Astrocyte of the hippocampus (primary cell): ENCODE measurements at regions not wholly inside any gene's neighbourhood (a gene's known extent, or its start where the extent isn't known, plus 50 kb on each side); places are given as distances from the start of the nearest gene placed in this dataset.
"Not testable (repeated sequence)": the region's sequence is repeated elsewhere in the genome, so short reads cannot be mapped to it uniquely, and the experiment has no call there.

Experiments used
- DNase-seq: peaks from one replicate; pipeline ENCODE4 v3.0.0; 2011; ENCODE audit warnings: low read depth, low spot score

- DNase-seq, result no peak
These were observed 350.9 kb downstream of the OLFM4 start for GRCh38 chr13:53379485-53379884.

GRCh38 chr13:53382008-53382407, 353.4 kb downstream of the OLFM4 start:
- DNase-seq, result no peak

GRCh38 chr13:53398051-53398450, 369.4 kb downstream of the OLFM4 start:
- DNase-seq, result no peak

- DNase-seq, result no peak
These were observed 377.0 kb downstream of the OLFM4 start for GRCh38 chr13:53405616-53406015.

- DNase-seq, result no peak
These were observed 379.7 kb downstream of the OLFM4 start for GRCh38 chr13:53408306-53408705.

- no peak for DNase-seq
These were observed 380.4 kb downstream of the OLFM4 start for GRCh38 chr13:53408847-53409568.

GRCh38 chr13:53411463-53411862, 382.9 kb downstream of the OLFM4 start:
- no peak for DNase-seq

GRCh38 chr13:53415135-53415534, 386.5 kb downstream of the OLFM4 start:
- no peak for DNase-seq

GRCh38 chr13:53417601-53418000, 389.0 kb downstream of the OLFM4 start:
- no peak for DNase-seq

GRCh38 chr13:53422415-53422814, 393.8 kb downstream of the OLFM4 start:
- DNase-seq, result no peak

GRCh38 chr13:53436396-53436795, 407.8 kb downstream of the OLFM4 start:
- DNase-seq, result no peak

GRCh38 chr13:53439439-53440225, 411.0 kb downstream of the OLFM4 start:
- DNase-seq, result no peak

GRCh38 chr13:53442979-53443378, 414.4 kb downstream of the OLFM4 start:
- DNase-seq, result no peak

- DNase-seq, result peak; percentile 2
These were observed 417.1 kb downstream of the OLFM4 start for GRCh38 chr13:53445686-53446085.

- no peak for DNase-seq
These were observed 418.8 kb downstream of the OLFM4 start for GRCh38 chr13:53447456-53447855.

GRCh38 chr13:53447863-53448262, 419.2 kb downstream of the OLFM4 start:
- no peak for DNase-seq

- not testable (repeated sequence) for DNase-seq
These were observed 423.7 kb downstream of the OLFM4 start for GRCh38 chr13:53452263-53452808.

GRCh38 chr13:53460796-53461195, 432.2 kb downstream of the OLFM4 start:
- DNase-seq, result no peak

GRCh38 chr13:53463106-53463505, 434.5 kb downstream of the OLFM4 start:
- no peak for DNase-seq

- no peak for DNase-seq
These were observed 438.0 kb downstream of the OLFM4 start for GRCh38 chr13:53466576-53466975.

- DNase-seq, result no peak
These were observed 444.8 kb downstream of the OLFM4 start for GRCh38 chr13:53473397-53473796.

GRCh38 chr13:53474878-53475277, 446.3 kb downstream of the OLFM4 start:
- DNase-seq, result no peak

GRCh38 chr13:53490752-53491151, 462.1 kb downstream of the OLFM4 start:
- no peak for DNase-seq
